ENCODE measurements at regions not wholly inside any gene's neighbourhood (a gene's known extent, or its start where the extent isn't known, plus 50 kb on each side); places are given as distances from the start of the nearest gene placed in this dataset.

GRCh38 chr20:60659240-60659639 lies 592.8 kb upstream of the CDH4 start:
- Mint-ChIP-seq H3K4me3 (ENCODE audit: unreplicated experiment) (no peak overlapping the region), H3K36me3 (ENCODE audit: low read depth, unreplicated experiment) (no peaks in the 10 kb centered on the region), H3K27ac (ENCODE audit: unreplicated experiment) (no peak overlapping the region), H3K4me1 (ENCODE audit: low read depth, unreplicated experiment) (no peaks in the 10 kb centered on the region), H3K27me3 (ENCODE audit: low read depth, unreplicated experiment) (peaks cover 26% of the 10 kb centered on the region), H3K9me3 (ENCODE audit: unreplicated experiment) (peaks cover 10% of the 10 kb centered on the region)
- FAIRE-seq (no peak), DNase-seq (ENCODE audit: low read depth) (no peak)
- no peaks in the 10 kb centered on the region for H3K36me3 ChIP-seq (ENCODE audit: insufficient read depth, low read length)
- H3K4me1 ChIP-seq (ENCODE audit: insufficient read depth, low read length), result no peaks in the 10 kb centered on the region
- TF ChIP-seq EZH2 (IDR thresholded peaks at IDR 0.05; ENCODE audit: insufficient read depth, low read length), result no peak
- TF ChIP-seq, protein P1, sequence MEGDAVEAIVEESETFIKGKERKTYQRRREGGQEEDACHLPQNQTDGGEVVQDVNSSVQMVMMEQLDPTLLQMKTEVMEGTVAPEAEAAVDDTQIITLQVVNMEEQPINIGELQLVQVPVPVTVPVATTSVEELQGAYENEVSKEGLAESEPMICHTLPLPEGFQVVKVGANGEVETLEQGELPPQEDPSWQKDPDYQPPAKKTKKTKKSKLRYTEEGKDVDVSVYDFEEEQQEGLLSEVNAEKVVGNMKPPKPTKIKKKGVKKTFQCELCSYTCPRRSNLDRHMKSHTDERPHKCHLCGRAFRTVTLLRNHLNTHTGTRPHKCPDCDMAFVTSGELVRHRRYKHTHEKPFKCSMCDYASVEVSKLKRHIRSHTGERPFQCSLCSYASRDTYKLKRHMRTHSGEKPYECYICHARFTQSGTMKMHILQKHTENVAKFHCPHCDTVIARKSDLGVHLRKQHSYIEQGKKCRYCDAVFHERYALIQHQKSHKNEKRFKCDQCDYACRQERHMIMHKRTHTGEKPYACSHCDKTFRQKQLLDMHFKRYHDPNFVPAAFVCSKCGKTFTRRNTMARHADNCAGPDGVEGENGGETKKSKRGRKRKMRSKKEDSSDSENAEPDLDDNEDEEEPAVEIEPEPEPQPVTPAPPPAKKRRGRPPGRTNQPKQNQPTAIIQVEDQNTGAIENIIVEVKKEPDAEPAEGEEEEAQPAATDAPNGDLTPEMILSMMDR (IDR thresholded peaks at IDR 0.05; ENCODE audit: insufficient read depth, low read depth, low read length), result no peak
- H4K20me1 ChIP-seq (ENCODE audit: insufficient read depth, low read length), result no peaks in the 10 kb centered on the region
- no peaks in the 10 kb centered on the region for H3K79me2 ChIP-seq (ENCODE audit: insufficient read depth, low read length)
- no peak overlapping the region for H3K9ac ChIP-seq (ENCODE audit: low read length)
- no peak overlapping the region for H3K4me3 ChIP-seq (ENCODE audit: insufficient read depth, low read depth, low read length)
- no peak overlapping the region for H3K4me2 ChIP-seq (ENCODE audit: low read length)
- H2AFZ ChIP-seq (ENCODE audit: low read depth, low read length), result no peak overlapping the region
- H3K27ac ChIP-seq (ENCODE audit: low read depth, low read length), result no peak overlapping the region
- no peaks in the 10 kb centered on the region for H3K27me3 ChIP-seq (ENCODE audit: insufficient read depth, low read length)
- peaks cover 9% of the 10 kb centered on the region for H3K9me3 ChIP-seq (ENCODE audit: insufficient read depth, low read depth, low read length)

GRCh38 chr20:60662307-60662706 lies 589.8 kb upstream of the CDH4 start:
- H3K27me3 Mint-ChIP-seq (ENCODE audit: low read depth, unreplicated experiment), result peaks cover 24% of the 10 kb centered on the region
- H3K4me2 ChIP-seq (ENCODE audit: low read length), result no peak overlapping the region
- no peak overlapping the region for H3K27ac Mint-ChIP-seq (ENCODE audit: unreplicated experiment)
- H3K9ac ChIP-seq (ENCODE audit: low read length), result no peak overlapping the region
- H4K20me1 ChIP-seq (ENCODE audit: insufficient read depth, low read length), result no peaks in the 10 kb centered on the region
- no peak overlapping the region for H3K4me3 ChIP-seq (ENCODE audit: insufficient read depth, low read depth, low read length)
- no peaks in the 10 kb centered on the region for H3K79me2 ChIP-seq (ENCODE audit: insufficient read depth, low read length)
- TF ChIP-seq, protein P1 (IDR thresholded peaks at IDR 0.05; ENCODE audit: insufficient read depth, low read depth, low read length), result no peak
- TF ChIP-seq EZH2 (IDR thresholded peaks at IDR 0.05; ENCODE audit: insufficient read depth, low read length), result no peak
- no peak for DNase-seq (ENCODE audit: low read depth)
- no peaks in the 10 kb centered on the region for H3K4me1 Mint-ChIP-seq (ENCODE audit: low read depth, unreplicated experiment)
- H3K9me3 Mint-ChIP-seq (ENCODE audit: unreplicated experiment), result no peaks in the 10 kb centered on the region
- H3K4me1 ChIP-seq (ENCODE audit: insufficient read depth, low read length), result no peaks in the 10 kb centered on the region
- H3K27ac ChIP-seq (ENCODE audit: low read depth, low read length), result no peak overlapping the region
- H3K36me3 Mint-ChIP-seq (ENCODE audit: low read depth, unreplicated experiment), result no peaks in the 10 kb centered on the region
- H3K36me3 ChIP-seq (ENCODE audit: insufficient read depth, low read length), result no peaks in the 10 kb centered on the region
- no peak for FAIRE-seq
- no peak overlapping the region for H2AFZ ChIP-seq (ENCODE audit: low read depth, low read length)
- no peak overlapping the region for H3K4me3 Mint-ChIP-seq (ENCODE audit: unreplicated experiment)
- peaks cover 5% of the 10 kb centered on the region for H3K9me3 ChIP-seq (ENCODE audit: insufficient read depth, low read depth, low read length)
- H3K27me3 ChIP-seq (ENCODE audit: insufficient read depth, low read length), result no peaks in the 10 kb centered on the region

DNA sequence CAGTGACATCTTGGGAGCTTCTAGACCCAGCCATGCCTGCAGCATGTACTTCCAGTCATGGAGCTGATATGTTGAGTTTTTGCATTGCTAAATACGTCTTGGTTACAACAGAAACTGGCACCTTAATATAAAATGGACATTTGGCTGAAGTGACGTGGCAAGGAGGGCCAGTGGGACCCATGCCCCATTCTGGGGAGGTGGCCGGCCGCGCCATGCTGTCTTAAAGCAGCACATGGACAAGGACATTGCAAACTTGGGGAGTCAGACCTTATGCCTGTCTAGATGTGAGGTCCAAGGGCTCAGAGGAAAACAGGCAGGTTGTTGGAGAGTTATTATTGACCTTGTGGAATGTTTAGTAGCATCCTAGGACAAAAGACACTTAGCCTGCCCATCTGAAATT lies 588.0 kb upstream of the CDH4 start:
- no peak overlapping the region for H3K27ac Mint-ChIP-seq (ENCODE audit: unreplicated experiment)
- no peaks in the 10 kb centered on the region for H3K36me3 Mint-ChIP-seq (ENCODE audit: low read depth, unreplicated experiment)
- no peak for FAIRE-seq

More for the DNA sequence above, 588.0 kb upstream of the CDH4 start:
- no peak overlapping the region for H3K27ac ChIP-seq (ENCODE audit: low read depth, low read length)
- TF ChIP-seq, protein P1 (IDR thresholded peaks at IDR 0.05; ENCODE audit: insufficient read depth, low read depth, low read length), result no peak
- TF ChIP-seq EZH2 (IDR thresholded peaks at IDR 0.05; ENCODE audit: insufficient read depth, low read length), result no peak
- Mint-ChIP-seq H3K27me3 (ENCODE audit: low read depth, unreplicated experiment) (peaks cover 17% of the 10 kb centered on the region), H3K4me3 (ENCODE audit: unreplicated experiment) (no peak overlapping the region), H3K4me1 (ENCODE audit: low read depth, unreplicated experiment) (no peaks in the 10 kb centered on the region), H3K9me3 (ENCODE audit: unreplicated experiment) (no peaks in the 10 kb centered on the region)
- DNase-seq (ENCODE audit: low read depth), result no peak
- peaks cover 5% of the 10 kb centered on the region for H3K9me3 ChIP-seq (ENCODE audit: insufficient read depth, low read depth, low read length)
- H3K36me3 ChIP-seq (ENCODE audit: insufficient read depth, low read length), result no peaks in the 10 kb centered on the region
- no peak overlapping the region for H3K9ac ChIP-seq (ENCODE audit: low read length)
- no peaks in the 10 kb centered on the region for H3K27me3 ChIP-seq (ENCODE audit: insufficient read depth, low read length)
- no peaks in the 10 kb centered on the region for H4K20me1 ChIP-seq (ENCODE audit: insufficient read depth, low read length)
- H2AFZ ChIP-seq (ENCODE audit: low read depth, low read length), result no peak overlapping the region
- no peaks in the 10 kb centered on the region for H3K4me1 ChIP-seq (ENCODE audit: insufficient read depth, low read length)
- no peak overlapping the region for H3K4me3 ChIP-seq (ENCODE audit: insufficient read depth, low read depth, low read length)
- H3K4me2 ChIP-seq (ENCODE audit: low read length), result no peak overlapping the region
- no peaks in the 10 kb centered on the region for H3K79me2 ChIP-seq (ENCODE audit: insufficient read depth, low read length)

Measured in astrocyte (in vitro differentiated cells and primary cell).